ELF-1 (cell line): ENCODE measurements at regions not wholly inside any gene's neighbourhood (a gene's known extent, or its start where the extent isn't known, plus 50 kb on each side); places are given as distances from the start of the nearest gene placed in this dataset.

Source experiments
- DNase-seq: peaks from one replicate; pipeline ENCODE4 v3.0.0-alpha.2; 2016; ENCODE audit warnings: low read depth, low spot score

- peak; percentile 68 for DNase-seq
These were observed 220.0 kb downstream of the QKI start for GRCh38 chr6:163634211-163635171.

- DNase-seq = no peak
These were observed 216.5 kb downstream of the QKI start for GRCh38 chr6:163630991-163631390.

GRCh38 chr6:163630572-163630971, 216.1 kb downstream of the QKI start:
- no peak for DNase-seq

GRCh38 chr6:163630096-163630495, 215.6 kb downstream of the QKI start:
- DNase-seq = no peak
